ENCODE measurements at regions not wholly inside any gene's neighbourhood (a gene's known extent, or its start where the extent isn't known, plus 50 kb on each side); places are given as distances from the start of the nearest gene placed in this dataset.

DNA sequence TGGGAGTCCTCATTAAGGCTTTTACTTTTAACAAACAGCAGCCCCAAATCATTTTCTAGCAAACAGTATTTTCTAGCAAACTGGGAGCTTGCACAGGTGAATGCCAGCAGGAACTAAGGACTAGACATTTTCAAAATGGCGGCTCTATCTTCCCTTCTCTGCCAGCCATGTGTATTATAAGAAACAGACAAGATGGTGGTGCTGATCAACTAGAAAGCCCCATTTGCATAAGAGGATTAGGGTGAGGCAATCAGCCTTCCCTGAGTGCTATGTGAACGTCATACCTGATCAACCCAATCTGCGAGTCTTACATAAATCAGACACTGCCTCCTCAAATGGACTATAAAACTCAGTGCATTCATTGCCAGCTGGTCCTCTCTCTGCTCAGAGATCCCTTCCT lies 479.6 kb downstream of the IPMK start:
- DNase-seq (ENCODE audit: low read depth in 2 of 2) = no peak

DNA sequence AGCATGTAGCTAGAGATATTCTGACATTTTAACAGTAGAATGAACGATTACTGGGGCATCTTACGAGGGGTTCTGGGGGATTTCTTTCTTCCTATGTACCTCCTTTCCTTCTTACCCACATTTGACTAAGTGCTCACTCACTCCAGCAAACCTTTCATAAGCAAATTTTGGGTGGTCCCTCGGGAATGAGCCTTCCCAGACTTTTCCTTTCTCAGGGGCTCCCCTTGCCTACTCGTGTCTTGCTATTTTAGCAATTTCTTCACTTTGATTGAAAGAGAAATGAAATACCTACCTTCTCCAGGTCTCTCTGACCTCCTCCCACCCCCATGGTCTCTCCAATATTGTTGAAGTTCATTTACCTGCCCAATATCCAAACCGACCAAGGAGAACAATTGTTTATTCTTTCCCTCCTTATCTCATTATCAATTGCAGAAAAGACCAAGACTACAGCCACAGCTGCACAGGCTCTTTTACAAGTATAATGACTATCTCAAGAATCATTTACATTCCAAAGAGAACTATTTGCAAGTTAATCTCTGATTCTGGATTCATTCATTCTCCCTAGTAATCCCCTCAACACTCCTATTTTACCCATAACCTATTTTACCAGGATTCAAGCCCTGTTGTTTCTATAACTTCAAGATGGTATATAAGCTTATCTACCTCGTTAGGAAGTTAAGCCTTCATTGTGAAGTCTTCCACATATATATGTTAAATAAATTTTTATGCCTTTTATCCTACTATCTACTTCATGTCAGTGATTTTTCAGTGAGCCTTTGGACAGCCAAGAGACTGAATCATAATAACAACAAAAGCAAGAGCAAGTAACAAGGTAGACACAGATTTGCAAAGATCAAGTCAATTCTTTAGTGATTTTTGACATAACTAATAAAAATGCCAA lies 480.6 kb downstream of the IPMK start:
- no peak for DNase-seq (ENCODE audit: low read depth in 2 of 2)

DNA sequence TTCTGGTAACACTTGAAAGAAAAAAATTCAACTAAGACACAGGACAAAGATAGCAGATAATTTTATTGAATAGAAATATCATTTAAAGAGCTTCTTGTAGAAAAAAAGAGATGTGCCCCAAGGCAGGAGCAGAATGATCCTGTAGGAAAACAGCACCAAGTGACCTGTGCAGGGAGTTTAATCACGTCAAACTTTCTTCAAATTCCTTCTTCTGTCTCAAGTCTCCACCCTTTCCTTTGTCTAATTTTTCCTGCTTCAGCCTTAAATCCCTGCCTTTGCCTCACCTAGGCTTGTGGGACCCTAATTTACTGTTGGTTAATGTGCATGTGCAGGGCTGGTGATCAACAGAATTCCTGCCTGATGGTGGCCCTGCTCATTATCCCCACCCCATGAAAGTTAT lies 481.4 kb downstream of the IPMK start:
- DNase-seq (ENCODE audit: low read depth in 2 of 2) = no peak

DNA sequence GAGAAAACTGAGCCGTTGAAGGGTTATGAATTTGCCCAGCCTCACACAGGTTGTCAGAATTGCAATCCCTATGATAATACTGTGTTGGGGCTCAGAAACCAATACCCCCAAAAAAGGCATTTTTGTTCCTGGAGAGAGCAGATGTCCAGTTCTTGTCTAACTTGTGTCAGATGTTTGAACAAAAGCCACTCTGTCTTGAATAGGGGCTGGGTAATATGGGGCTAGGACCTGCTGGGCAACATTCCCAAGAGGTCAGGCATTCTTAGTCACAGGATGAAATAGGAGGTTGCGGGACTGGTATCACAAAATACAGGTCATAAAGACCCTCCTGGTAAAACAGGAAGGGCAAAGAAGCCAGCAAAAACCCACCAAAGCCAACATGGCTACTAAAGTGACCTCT lies 482.1 kb downstream of the IPMK start:
- DNase-seq (ENCODE audit: low read depth in 2 of 2) = no peak

DNA sequence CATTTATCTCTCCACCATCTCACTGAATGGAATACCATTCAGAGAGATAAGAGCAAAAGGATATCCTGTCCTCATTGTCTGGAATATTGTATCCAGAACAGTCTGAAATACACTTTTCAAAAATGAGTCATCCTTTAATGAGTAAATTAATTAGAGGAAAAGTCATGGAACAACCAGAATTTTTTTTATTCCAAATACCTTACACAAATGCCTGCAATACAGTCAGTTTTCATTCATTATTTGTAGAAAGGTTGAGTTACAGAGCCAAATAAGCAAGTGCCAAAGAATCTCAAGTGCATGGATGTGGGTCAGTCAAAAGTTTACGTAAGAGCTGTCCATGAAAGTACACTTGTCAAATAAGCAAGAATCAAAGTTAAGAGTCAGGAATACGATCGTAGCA lies 482.6 kb downstream of the IPMK start:
- no peak for DNase-seq (ENCODE audit: low read depth in 2 of 2)

DNA sequence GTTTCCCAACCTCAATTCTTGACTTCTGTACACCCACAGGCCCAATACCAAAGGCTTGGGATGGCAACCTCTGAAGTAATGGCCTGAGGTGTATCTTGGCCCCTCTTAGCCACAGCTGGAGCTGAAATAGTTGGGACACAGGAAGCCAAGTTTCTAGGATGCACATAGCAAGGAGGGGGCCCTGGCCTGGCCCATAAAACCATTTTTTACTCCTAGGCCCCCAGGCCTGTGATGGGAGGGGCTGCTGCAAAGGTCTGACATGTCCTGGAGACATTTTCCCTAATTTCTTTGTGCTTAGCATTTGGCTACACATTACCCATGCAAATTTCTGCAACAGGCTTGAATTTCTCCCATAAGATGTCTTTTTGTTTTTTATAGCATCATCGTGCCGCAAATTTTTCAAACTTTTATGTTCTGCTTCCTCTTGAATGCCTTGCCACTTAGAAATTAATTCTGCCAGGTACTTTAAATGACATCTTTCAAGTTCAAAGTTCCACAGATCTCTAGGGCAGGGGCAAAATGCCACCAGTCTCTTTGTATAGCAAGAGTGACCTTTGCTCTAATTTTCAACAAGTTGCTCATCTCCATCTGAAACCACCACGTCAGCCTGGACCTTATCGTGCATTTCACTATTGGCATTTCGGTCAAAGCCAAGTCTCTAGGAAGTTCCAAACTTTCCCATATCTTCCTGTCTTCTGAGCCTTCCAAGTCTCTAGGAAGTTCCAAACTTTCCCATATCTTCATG lies 490.8 kb downstream of the IPMK start:
- DNase-seq (ENCODE audit: low read depth in 2 of 2) = no peak

DNA sequence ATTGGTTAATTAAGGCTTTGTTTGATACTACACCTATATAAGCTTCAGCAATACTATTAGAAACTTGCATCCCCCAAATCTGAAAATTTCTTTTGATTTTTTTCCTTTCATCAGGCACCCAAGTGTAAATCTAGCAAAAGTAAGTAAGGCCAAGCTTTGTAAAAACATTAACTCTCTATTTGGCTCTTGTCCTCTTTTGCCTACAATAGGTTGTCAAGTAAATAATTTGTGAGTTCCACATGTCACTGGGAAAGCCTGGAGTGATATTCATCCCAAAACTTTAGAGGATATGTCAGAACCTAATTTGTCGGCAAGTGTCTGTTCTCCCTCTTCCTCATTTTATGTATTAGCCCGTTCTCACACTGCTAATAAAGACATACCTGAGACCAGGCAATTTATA lies 492.4 kb downstream of the IPMK start:
- no peak for DNase-seq (ENCODE audit: low read depth in 2 of 2)

DNA sequence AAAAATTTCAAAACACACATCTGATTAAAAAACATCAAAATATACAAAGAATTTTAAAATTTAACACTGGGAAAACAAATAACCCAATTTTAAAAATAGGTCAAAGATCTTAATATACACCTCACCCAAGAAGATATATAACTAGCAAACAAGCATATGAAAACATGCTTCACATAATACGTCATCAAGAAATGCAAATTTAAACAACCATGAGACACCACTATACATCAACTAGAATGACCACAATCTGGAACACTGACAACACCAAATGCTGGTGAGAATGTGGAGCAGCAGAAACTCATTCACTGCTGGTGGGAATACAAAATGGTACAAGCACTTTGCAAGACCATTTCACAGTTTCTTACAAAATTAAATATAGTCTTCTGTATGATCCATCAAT lies 498.4 kb downstream of the IPMK start:
- DNase-seq (ENCODE audit: low read depth in 2 of 2) = no peak

DNA sequence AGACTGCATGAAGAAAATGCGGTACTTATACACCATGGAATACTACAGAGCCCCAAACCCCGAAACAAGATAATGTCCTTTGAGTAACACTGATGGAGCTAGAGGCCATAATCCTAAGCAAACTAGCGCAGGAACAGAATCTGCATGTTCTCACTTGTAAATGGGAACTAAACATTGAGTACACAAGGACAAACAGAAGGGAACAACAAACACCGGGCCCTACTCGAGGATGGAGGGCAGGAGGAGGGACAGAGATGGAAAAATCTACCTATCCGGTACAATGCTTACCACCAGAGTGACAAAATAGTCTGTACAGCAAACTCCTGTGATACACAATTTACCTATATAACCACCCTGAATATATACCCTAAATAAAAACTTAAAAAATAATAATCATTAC lies 507.9 kb downstream of the IPMK start:
- DNase-seq (ENCODE audit: low read depth in 2 of 2) = no peak

DNA sequence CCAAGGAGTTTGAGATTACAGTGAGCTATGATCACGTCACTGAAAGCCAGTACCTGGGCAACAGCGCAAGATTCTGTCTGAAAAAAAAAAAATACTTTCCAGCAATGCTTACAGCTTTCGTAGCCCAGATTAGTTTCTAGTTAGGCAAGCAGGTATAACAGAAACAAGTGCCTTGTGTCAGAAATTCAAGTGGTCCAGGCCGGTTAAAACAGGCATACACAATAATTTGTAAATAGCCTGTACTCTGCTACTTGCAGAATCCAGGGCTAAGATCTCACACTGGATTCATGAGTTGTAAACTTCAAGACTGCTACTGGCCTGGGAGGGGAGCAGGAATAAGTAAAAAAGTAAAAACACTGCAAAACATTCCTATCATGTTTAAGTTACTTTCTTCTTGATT lies 512.9 kb downstream of the IPMK start:
- no peak for DNase-seq (ENCODE audit: low read depth in 2 of 2)

DNA sequence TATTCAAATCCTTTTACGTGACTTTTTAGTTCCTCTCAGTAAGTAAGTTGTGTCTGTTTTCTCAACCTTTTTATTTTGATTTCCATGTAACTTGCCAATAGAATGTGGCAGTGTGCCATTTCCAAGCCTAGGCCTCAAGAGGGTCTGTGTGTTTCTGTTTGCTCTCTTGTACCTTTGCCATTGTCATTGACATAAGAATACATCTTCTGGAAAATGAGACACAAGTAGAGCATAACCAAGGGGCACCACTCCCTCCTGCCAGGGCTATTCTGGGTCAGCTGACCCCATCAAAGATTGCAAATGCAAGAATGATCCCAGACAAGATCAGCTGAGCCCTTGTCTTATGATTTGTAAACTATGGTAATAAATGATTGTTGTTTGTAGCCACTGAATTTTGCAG lies 524.0 kb downstream of the IPMK start:
- no peak for DNase-seq (ENCODE audit: low read depth in 2 of 2)

DNA sequence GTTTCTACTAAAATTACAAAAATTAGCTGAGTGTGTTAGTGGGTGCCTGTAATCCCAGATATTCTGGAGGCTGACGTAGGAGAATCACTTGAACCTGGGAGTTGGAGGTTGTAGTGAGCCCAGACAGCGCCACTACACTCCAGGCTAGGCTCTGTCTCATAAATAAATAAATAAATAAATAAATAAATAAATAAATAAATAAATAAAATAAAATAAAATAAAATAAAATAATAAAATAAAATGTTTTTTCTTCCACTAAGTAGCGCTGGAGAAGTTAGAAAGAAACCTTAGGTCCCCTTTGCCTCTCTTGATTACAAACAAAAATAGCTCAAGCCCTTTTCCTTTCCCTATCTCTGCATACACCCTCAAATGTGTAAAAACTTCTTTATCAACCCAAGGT lies 525.9 kb downstream of the IPMK start:
- DNase-seq (ENCODE audit: low read depth in 2 of 2) = no peak

DNA sequence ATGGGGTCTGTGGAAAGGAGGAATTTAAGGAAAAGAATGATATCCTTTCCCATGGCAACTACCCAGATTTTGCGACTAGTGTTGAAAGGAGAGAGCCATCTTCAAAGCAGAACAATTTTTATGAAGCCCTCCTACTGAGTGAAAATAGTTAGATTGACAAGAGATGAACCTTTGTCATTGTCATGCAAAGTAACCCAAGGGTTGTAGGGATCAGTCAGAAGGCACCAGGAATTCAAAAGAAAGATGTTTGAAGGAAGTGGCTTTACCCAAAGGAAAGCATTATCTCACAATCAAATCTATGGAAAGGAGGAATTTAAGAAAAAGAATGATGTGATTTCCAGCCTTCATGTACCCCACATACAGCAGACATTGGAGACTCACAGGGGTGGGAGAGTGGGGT lies 544.4 kb downstream of the IPMK start:
- DNase-seq (ENCODE audit: low read depth in 2 of 2) = no peak

DNA sequence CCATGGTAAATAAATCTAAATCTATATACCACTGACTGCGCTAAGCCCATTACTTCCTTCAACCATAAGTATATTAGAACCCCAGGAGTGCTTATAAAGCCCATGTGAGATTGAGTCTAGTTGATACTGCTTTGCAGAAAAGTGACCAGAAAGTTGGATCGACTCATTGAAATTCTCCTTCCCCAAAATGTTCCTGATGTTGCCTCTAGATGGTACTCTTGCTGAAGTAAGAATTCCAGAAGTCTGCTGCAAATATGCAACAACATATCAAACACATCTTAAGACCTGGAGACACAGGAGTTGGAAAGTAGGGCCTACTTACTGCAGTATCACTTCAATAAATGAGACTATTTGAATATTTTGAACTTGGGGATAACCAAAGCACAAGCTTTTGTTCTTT lies 550.8 kb downstream of the IPMK start:
- DNase-seq (ENCODE audit: low read depth in 2 of 2) = no peak

DNA sequence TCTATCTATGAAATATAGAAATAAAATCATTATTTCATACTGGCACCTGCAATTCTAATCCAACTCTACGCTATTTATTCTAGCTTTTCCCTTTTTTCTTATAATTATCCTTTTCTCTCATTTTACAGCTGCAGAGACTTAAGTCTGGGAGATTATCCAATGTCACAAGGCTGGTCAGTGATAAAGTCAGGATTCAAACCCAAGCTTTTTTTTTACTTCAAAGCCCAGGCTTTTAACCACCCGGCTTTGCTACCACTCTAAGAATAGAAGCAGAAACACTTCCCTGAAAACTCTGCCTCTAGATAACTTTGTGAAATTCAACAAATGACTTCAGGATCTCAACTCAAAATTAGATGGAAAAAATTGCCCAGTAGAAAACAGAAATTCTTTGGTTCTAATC lies 552.5 kb downstream of the IPMK start:
- no peak for DNase-seq (ENCODE audit: low read depth in 2 of 2)

DNA sequence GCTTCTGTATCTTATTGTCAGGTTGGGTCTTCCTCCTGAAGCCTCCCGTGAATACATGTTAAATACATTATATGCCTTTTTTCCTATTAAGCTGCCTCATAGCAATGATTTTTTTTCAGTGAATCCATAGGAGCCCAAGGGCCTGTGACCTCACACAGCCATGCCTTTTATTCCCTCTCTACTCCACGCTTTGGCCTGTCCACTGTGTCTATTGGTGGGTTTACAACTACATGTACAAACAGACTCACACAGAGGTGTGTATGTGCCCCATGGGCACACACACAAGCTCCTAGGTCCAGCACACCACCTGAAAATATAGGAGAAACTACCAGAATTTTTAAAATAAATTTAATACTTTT lies 560.4 kb downstream of the IPMK start:
- DNase-seq (ENCODE audit: low read depth in 2 of 2) = no peak

DNA sequence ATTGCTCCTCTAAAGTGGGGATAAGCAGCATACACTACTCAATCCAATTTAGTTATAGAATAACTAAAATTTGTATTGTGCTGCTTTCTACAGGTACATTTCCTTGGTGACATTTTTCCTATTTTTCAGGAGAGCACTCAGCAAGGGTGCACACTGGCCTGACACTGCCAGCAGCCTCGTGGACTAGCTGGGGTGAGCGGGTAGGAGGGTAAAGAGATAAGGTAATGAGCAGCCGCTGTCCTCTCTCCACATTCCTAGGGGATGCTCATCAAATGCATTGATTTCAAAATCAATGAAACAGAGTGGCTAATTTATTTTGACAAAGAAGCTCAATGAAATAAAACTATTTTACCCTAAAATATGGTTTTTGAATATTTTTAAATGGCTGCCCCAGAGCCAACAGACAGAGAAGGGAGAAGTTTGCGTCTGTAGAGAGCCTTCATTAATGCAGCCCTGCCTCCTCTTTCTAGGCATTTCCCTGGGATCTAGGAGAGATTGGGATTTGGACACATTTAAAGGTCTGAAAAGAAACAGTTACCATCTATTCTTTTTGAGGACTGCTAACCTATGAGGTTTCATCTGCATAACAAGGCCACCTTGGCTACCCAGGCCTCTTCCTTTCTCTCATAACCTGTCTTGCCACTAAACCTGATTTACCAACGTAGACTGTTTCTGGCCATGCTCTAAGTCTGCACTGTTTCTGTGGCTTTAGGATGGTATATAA lies 561.0 kb downstream of the IPMK start:
- DNase-seq (ENCODE audit: low read depth in 2 of 2) = no peak

DNA sequence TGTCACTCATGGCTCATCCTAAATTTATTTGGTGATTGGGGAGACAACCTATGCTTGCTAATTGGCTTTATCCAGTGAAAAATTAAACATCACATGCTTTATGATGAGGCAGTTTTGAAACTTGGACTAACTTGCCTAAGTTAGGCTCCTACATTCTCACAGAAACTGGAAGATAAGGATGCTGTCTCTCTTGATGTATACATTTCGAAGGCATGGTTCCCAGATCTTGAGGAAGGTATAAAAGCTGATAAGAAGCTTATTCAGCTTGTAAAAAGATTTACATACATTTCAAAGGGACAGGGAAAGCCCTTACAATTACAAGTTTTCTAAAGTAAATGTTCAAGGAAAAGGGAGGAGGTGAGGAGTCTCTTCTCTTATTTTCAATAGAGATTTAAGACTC lies 561.7 kb downstream of the IPMK start:
- no peak for DNase-seq (ENCODE audit: low read depth in 2 of 2)

DNA sequence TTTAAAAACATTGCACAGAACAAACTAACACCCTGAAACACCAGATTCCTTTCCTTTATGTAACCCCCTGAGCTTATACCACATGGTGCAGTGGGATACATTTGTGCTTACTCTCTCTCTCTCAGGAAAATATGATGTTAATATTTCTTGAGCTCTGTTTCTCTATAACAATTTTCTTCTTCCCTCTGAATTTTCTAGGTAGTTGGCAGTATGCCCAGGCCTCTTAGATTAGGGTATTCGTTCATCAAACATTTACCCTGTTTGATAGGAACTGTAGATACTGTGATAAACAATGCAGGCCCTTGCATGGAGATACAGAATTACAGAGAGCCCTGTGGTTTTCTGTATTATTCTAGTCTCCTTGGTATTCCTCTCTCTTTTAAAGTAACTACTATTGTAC lies 567.8 kb downstream of the IPMK start:
- DNase-seq (ENCODE audit: low read depth in 2 of 2) = no peak

DNA sequence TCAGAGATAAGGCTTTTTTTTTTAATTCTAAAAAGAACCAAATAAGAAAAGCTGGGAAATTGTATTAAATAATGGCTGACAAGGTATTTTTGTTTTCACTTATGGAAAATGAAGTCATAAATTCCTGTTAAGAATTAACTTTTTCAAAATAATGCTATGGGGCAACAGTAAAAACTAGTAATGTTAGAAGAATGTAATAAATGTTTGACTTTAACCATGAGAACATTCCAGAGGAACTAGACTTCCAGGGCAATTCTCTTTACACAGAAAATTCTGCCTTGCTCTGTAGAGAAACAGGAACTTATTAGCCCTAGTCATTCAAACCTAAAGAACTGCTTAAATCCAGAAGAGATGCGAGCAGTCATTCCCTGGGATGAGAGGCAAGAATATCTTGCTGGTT lies 571.1 kb downstream of the IPMK start:
- no peak for DNase-seq (ENCODE audit: low read depth in 2 of 2)

DNA sequence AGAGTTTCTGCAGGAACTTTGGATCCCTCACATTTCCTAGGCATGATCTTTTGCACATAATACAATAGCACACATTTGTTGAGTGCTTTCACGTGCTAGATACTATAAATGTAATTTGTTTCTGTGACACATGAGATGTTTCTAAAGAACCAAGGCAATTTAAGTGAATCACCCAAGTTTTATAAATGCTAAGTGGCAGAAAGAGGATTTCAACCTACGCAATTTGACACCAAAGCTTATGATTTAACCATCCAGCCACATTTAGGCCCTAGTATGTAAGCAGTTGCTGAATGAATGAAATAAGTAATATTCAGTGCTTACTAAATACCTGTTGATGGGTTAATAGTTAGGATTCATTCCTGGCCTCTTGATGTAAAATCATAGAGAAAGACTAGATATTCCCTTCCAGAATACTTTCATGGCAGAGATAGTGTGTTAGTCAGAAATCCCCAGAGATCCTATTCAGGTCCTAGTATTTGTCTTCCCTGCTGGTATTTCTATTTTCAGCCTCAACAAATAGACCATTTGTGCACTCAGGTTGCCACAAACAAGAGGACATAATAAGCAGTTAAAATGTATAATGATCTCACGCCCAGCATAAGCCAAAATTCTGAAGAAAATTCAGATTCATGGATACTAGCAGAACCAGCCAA lies 572.6 kb downstream of the IPMK start:
- no peak for DNase-seq (ENCODE audit: low read depth in 2 of 2)

DNA sequence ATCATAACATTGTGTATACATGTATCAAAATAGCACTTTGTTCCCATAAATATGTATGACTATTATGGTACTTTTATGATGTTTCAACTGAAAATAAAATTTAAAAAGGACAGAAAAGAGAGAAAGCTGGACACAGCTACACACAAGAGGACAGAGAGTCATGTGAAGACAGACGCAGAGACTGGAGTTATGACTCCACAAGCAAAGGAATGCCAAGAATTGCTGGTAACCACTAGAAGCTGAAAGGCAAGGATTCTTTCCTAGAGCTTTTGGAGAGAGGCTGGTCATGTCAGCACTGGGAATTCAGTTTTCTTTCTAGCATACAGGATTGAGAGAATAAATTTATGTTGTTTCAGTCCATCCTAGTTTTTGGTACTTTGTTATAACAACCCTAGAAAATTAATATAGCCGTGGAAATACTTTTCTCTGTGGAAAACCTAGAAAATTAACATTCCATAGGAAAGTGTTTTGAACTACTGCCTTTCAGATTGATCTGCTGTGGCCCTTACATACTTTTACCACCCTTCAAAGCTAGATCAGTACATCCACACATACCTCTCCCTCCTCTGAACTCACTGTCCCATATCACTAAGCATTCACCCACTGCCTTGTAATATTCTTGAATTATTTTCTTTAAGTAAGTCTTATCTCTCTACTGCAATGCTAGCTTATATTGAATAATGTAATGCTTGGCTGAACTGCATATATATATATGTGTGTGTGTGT lies 575.3 kb downstream of the IPMK start:
- DNase-seq (ENCODE audit: low read depth in 2 of 2) = no peak

All from stimulated activated CD8-positive, alpha-beta memory T cell treated with anti-CD3 and anti-CD28 coated beads, Interleukin-15, amount 100 ng/mL, for 48 hours (primary cell).